ENCODE measurements at regions not wholly inside any gene's neighbourhood (a gene's known extent, or its start where the extent isn't known, plus 50 kb on each side); places are given as distances from the start of the nearest gene placed in this dataset.

GRCh38 chr4:11011249-11011648, 326.7 kb upstream of the CLNK start (continued):
- TF ChIP-seq MAX (IDR thresholded peaks at IDR 0.05), result no peak
- no peak for TF ChIP-seq CEBPB (IDR thresholded peaks at IDR 0.05; ENCODE audit: low read depth)
- TF ChIP-seq SIN3A (IDR thresholded peaks at IDR 0.05; ENCODE audit: low read depth), result no peak

GRCh38 chr4:11010624-11011023, 326.1 kb upstream of the CLNK start:
- Histone ChIP-seq H4K20me1 (ENCODE audit: insufficient read depth) (no peaks in the 10 kb centered on the region), H2AFZ (ENCODE audit: low read depth, low read length, poor library complexity, severe bottlenecking) (no peak overlapping the region), H3K9ac (ENCODE audit: low read length) (no peak overlapping the region), H3K9me2 (ENCODE audit: insufficient read depth) (no peaks in the 10 kb centered on the region), H3K9me3 (ENCODE audit: control insufficient read depth in 1 of 2, insufficient read depth in 1 of 2, low read depth in 1 of 2, low read length in 2 of 2) (no peaks in the 10 kb centered on the region), H3K27me3 (ENCODE audit: insufficient read depth, low read length) (no peaks in the 10 kb centered on the region), H3K4me1 (ENCODE audit: control insufficient read depth in 1 of 2, insufficient read depth in 2 of 2, low read length in 2 of 2) (no peaks in the 10 kb centered on the region), H3K79me2 (ENCODE audit: insufficient read depth, low read length) (no peaks in the 10 kb centered on the region), H3K4me2 (ENCODE audit: low read length) (no peak overlapping the region), H3K36me3 (ENCODE audit: control insufficient read depth in 1 of 2, insufficient read depth in 2 of 2, low read length in 2 of 2) (no peaks in the 10 kb centered on the region), H3K4me3 (replicated peaks in 1 of 2; ENCODE audit: low read depth in 1 of 2, low read length in 2 of 2) (no peak overlapping the region), H3K27ac (ENCODE audit: low read depth, low read length) (no peak overlapping the region)
- no peak for ATAC-seq
- ChIA-PET CTCF (no interaction called here), RAD21 (ENCODE audit: low non-redundant PET in 1 of 2, low total read pairs in 2 of 2, uncharacterized antibody in 2 of 2, unreplicated experiment in 2 of 2) (no interaction called here), POLR2A (no interaction called here)
- TF ChIP-seq TCF7L2 (IDR thresholded peaks at IDR 0.05; ENCODE audit: borderline replicate concordance, extremely low read depth, insufficient read depth, insufficient read length), result no peak
- TF ChIP-seq ZNF274 (IDR thresholded peaks at IDR 0.05; ENCODE audit: low read depth, low read length), result no peak
- TF ChIP-seq CEBPB (IDR thresholded peaks at IDR 0.05; ENCODE audit: low read depth), result no peak
- TF ChIP-seq CTCF (IDR thresholded peaks at IDR 0.05 in 2 of 3, conservative IDR thresholded peaks at IDR 0.05 in 1 of 3; ENCODE audit: borderline replicate concordance in 1 of 3, insufficient read depth in 1 of 3, low read depth in 2 of 3, low read length in 2 of 3), result no peak
- no peak for TF ChIP-seq FOSL1 (IDR thresholded peaks at IDR 0.05; ENCODE audit: low read depth)
- no peak for TF ChIP-seq ATF3 (IDR thresholded peaks at IDR 0.05)
- no peak for TF ChIP-seq MAX (IDR thresholded peaks at IDR 0.05)
- no peak for TF ChIP-seq ELF1 (IDR thresholded peaks at IDR 0.05; ENCODE audit: borderline replicate concordance, low read depth)
- TF ChIP-seq JUND (IDR thresholded peaks at IDR 0.05), result no peak
- no peak for TF ChIP-seq SIN3A (IDR thresholded peaks at IDR 0.05; ENCODE audit: low read depth)
- no peak for TF ChIP-seq REST (IDR thresholded peaks at IDR 0.05; ENCODE audit: low read depth)
- no peak for TF ChIP-seq POLR2A (IDR thresholded peaks at IDR 0.05; ENCODE audit: borderline replicate concordance, extremely low read depth, insufficient read depth, insufficient read length)
- intact Hi-C loops (cut with micrococcal nuclease), result no loop called here
- no peak for DNase-seq (ENCODE audit: low read depth, low spot score)
- BruUV-seq (replicated peaks), result no TSS peak
